ENCODE measurements at regions not wholly inside any gene's neighbourhood (a gene's known extent, or its start where the extent isn't known, plus 50 kb on each side); places are given as distances from the start of the nearest gene placed in this dataset.

- H3K4me3 ChIP-seq (ENCODE audit: low read length in 3 of 3) = no peak overlapping the region
- no peaks in the 10 kb centered on the region for H3K9me3 ChIP-seq (ENCODE audit: control insufficient read depth in 2 of 3, insufficient read depth in 1 of 3, low read length in 3 of 3)
- H3K36me3 ChIP-seq (ENCODE audit: control insufficient read depth in 2 of 3, insufficient read depth in 3 of 3, low read length in 3 of 3) = no peaks in the 10 kb centered on the region
- DNase-seq (no peak), FAIRE-seq (no peak)
- H3K9ac ChIP-seq (ENCODE audit: low read length in 3 of 3) = no peak overlapping the region
- H3K4me1 ChIP-seq (ENCODE audit: control insufficient read depth in 2 of 3, insufficient read depth in 2 of 3, low read depth in 1 of 3, low read length in 3 of 3) = no peaks in the 10 kb centered on the region
- no peak overlapping the region for H3K27ac ChIP-seq (ENCODE audit: low read depth in 2 of 2, low read length in 2 of 2)
- H3K27me3 ChIP-seq (ENCODE audit: control insufficient read depth, insufficient read depth, low read length) = no peaks in the 10 kb centered on the region
- TF ChIP-seq CTCF (IDR thresholded peaks at IDR 0.05; ENCODE audit: borderline replicate concordance, extremely low read depth, insufficient read depth) = no peak
- intact Hi-C loops (cut with DNase I) = no loop called here
Observed at GRCh38 chr11:116262370-116262769, 510.4 kb downstream of the BUD13 start.

- intact Hi-C loops (cut with DNase I) = no loop called here
- no peak for FAIRE-seq
- H3K4me3 ChIP-seq (ENCODE audit: low read length in 3 of 3) = no peak overlapping the region
- TF ChIP-seq CTCF (IDR thresholded peaks at IDR 0.05; ENCODE audit: borderline replicate concordance, extremely low read depth, insufficient read depth) = no peak
- H3K27me3 ChIP-seq (ENCODE audit: control insufficient read depth, insufficient read depth, low read length) = no peaks in the 10 kb centered on the region
- peak in 3 of 5 donors; percentile 49 to 88 (median 74) for DNase-seq
- no peaks in the 10 kb centered on the region for H3K9me3 ChIP-seq (ENCODE audit: control insufficient read depth in 2 of 3, insufficient read depth in 1 of 3, low read length in 3 of 3)
- H3K4me1 ChIP-seq (ENCODE audit: control insufficient read depth in 2 of 3, insufficient read depth in 2 of 3, low read depth in 1 of 3, low read length in 3 of 3) = peaks cover 0 to 2% (median 0%) of the 10 kb centered on the region in 3 donors
- no peaks in the 10 kb centered on the region for H3K36me3 ChIP-seq (ENCODE audit: control insufficient read depth in 2 of 3, insufficient read depth in 3 of 3, low read length in 3 of 3)
- H3K9ac ChIP-seq (ENCODE audit: low read length in 3 of 3) = no peak overlapping the region
- H3K27ac ChIP-seq (ENCODE audit: low read depth in 2 of 2, low read length in 2 of 2) = no peak overlapping the region
Observed at GRCh38 chr11:116261606-116262005, 511.2 kb downstream of the BUD13 start.

- no peak for FAIRE-seq
- no peak for TF ChIP-seq CTCF (IDR thresholded peaks at IDR 0.05; ENCODE audit: borderline replicate concordance, extremely low read depth, insufficient read depth)
- Histone ChIP-seq H3K9me3 (ENCODE audit: control insufficient read depth in 2 of 3, insufficient read depth in 1 of 3, low read length in 3 of 3) (no peaks in the 10 kb centered on the region), H3K27me3 (ENCODE audit: control insufficient read depth, insufficient read depth, low read length) (no peaks in the 10 kb centered on the region), H3K4me1 (ENCODE audit: control insufficient read depth in 2 of 3, insufficient read depth in 2 of 3, low read depth in 1 of 3, low read length in 3 of 3) (peaks cover 0 to 2% (median 0%) of the 10 kb centered on the region in 3 donors), H3K27ac (ENCODE audit: low read depth in 2 of 2, low read length in 2 of 2) (no peak overlapping the region), H3K36me3 (ENCODE audit: control insufficient read depth in 2 of 3, insufficient read depth in 3 of 3, low read length in 3 of 3) (no peaks in the 10 kb centered on the region), H3K4me3 (ENCODE audit: low read length in 3 of 3) (no peak overlapping the region), H3K9ac (ENCODE audit: low read length in 3 of 3) (no peak overlapping the region)
- DNase-seq = no peak
- intact Hi-C loops (cut with DNase I) = no loop called here
Observed at GRCh38 chr11:116258821-116259220, 514.0 kb downstream of the BUD13 start.

- no peak for FAIRE-seq
- H3K9me3 ChIP-seq (ENCODE audit: control insufficient read depth in 2 of 3, insufficient read depth in 1 of 3, low read length in 3 of 3) = no peaks in the 10 kb centered on the region
- H3K36me3 ChIP-seq (ENCODE audit: control insufficient read depth in 2 of 3, insufficient read depth in 3 of 3, low read length in 3 of 3) = no peaks in the 10 kb centered on the region
- no peak overlapping the region for H3K9ac ChIP-seq (ENCODE audit: low read length in 3 of 3)
- H3K4me1 ChIP-seq (ENCODE audit: control insufficient read depth in 2 of 3, insufficient read depth in 2 of 3, low read depth in 1 of 3, low read length in 3 of 3) = peaks cover 0 to 2% (median 0%) of the 10 kb centered on the region in 3 donors
- H3K27me3 ChIP-seq (ENCODE audit: control insufficient read depth, insufficient read depth, low read length) = no peaks in the 10 kb centered on the region
- no peak overlapping the region for H3K4me3 ChIP-seq (ENCODE audit: low read length in 3 of 3)
- intact Hi-C loops (cut with DNase I) = no loop called here
- DNase-seq = no peak
- H3K27ac ChIP-seq (ENCODE audit: low read depth in 2 of 2, low read length in 2 of 2) = no peak overlapping the region
- TF ChIP-seq CTCF (IDR thresholded peaks at IDR 0.05; ENCODE audit: borderline replicate concordance, extremely low read depth, insufficient read depth) = no peak
Observed at GRCh38 chr11:116257883-116258282, 514.9 kb downstream of the BUD13 start.
